WI38 (cell line): ENCODE measurements at regions not wholly inside any gene's neighbourhood (a gene's known extent, or its start where the extent isn't known, plus 50 kb on each side); places are given as distances from the start of the nearest gene placed in this dataset.

ENCODE experiments used
- H3K4me3 ChIP-seq: 2 replicates; pipeline ENCODE4 v1.5.1; 2011; ENCODE audit warnings: low read depth, mild to moderate bottlenecking, control low read depth, low read length
- CTCF ChIP-seq: IDR thresholded peaks from 2 replicates; pipeline ENCODE4 v1.5.1; 2012; ENCODE audit warnings: low read depth, mild to moderate bottlenecking, control low read depth, low read length

GRCh38 chr15:70440416-70441138 is 322.8 kb downstream of the UACA start:
- no peak overlapping the region for H3K4me3 ChIP-seq
- TF ChIP-seq CTCF: no peak

- no peak overlapping the region for H3K4me3 ChIP-seq
- TF ChIP-seq CTCF: no peak
Measured at GRCh38 chr15:70439880-70440279, 323.5 kb downstream of the UACA start.

- no peak for TF ChIP-seq CTCF
- H3K4me3 ChIP-seq: no peak overlapping the region
Measured at GRCh38 chr15:70439304-70439877, 324.0 kb downstream of the UACA start.

- no peak for TF ChIP-seq CTCF
Measured at GRCh38 chr15:70438776-70439175, 324.6 kb downstream of the UACA start.

GRCh38 chr15:70437882-70438451 is 325.4 kb downstream of the UACA start:
- TF ChIP-seq CTCF: no peak
- no peak overlapping the region for H3K4me3 ChIP-seq

More at GRCh38 chr15:70438776-70439175, 324.6 kb downstream of the UACA start:
- H3K4me3 ChIP-seq: no peak overlapping the region

GRCh38 chr15:70437089-70437488 is 326.3 kb downstream of the UACA start:
- H3K4me3 ChIP-seq: no peak overlapping the region
- TF ChIP-seq CTCF: no peak

GRCh38 chr15:70436428-70436827 is 326.9 kb downstream of the UACA start:
- no peak overlapping the region for H3K4me3 ChIP-seq
- no peak for TF ChIP-seq CTCF
